HS-5 (cell line): ENCODE measurements at regions not wholly inside any gene's neighbourhood (a gene's known extent, or its start where the extent isn't known, plus 50 kb on each side); places are given as distances from the start of the nearest gene placed in this dataset.
A peak's percentile ranks its signal among the peaks of the same experiment; 100 is the strongest.

Experiments
- DNase-seq: peaks from one replicate; pipeline ENCODE4 v3.0.0-alpha.2; 2012; ENCODE audit warnings: low read depth

- no peak for DNase-seq
Measured at GRCh38 chr4:60173103-60173502, 1027.0 kb upstream of the ADGRL3 start.

GRCh38 chr4:60173718-60174117 lies 1026.4 kb upstream of the ADGRL3 start:
- no peak for DNase-seq

DNA sequence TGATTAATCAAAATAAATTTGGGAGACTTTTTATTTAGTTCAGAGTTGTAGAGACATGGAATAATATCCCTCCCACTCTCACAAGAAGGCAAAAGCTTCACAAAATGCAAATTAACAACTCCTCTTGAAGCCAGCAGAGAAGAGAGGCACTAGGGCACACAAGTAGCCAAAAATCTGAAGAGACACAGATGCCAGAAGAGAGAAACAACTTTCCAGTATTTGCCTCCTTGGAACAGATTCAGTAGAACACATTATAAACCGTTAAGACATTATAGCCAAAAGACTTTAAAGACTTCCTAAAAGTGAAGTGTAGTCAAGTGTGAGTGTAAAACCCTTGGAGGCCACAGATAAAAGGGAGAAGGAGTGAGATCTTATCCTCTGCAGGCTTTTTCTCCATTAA lies 1024.9 kb upstream of the ADGRL3 start:
- DNase-seq: no peak

DNA sequence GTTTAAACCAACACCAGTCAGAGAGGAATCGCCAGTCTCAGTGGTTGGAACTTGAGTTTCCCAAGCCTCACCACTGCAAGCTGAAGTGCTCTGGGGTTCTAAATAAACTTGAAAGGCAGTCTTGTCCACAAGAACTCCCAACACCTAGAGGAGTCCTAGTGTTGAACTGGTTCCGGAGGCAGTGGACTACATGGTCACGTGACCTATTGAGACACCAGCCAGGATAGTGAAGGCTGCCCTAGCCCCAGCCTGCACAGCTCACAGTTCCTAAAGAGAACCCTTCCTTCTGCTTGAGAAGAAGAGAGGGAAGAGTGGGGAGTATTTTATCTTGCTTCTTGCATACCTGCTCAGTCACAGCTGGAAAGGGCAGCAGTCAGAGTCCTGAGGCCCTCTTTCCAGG lies 1012.7 kb upstream of the ADGRL3 start:
- no peak for DNase-seq

DNA sequence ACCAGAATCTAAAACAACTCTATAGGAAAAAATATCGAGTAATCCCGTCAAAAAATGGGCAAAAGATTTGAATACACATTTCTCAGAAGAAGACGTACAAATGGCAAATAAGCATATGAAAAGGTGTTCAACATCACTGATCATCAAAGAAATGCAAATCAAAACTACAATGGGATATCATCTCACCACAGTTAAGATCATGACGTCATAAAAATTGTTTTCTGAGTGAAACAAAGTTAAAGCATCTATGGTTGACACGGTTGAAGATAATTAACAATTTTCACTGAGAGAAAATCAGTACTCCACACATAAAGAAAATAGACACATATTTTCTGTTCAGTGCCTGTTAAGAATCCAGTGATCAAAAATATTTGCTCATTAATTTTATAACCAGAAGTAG lies 1010.8 kb upstream of the ADGRL3 start:
- DNase-seq: no peak

DNA sequence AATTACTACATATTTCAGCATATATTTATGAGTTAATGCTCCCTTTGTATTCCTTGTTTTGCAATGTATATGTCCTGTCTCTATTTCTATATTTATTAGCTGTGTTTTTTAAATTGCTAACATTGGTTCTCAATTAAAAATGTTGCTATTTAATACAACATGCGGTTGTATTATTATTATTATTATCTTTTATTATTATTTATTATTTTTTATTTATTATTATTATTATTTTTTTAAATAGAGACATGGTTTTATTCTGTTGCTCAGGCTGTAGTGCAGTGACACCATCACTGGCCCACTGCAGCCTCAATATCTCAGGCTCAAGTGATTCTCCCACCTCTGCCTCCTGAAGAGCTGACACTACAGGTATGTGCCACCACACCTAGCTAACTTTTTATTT lies 1005.9 kb upstream of the ADGRL3 start:
- no peak for DNase-seq

GRCh38 chr4:60195256-60195655 lies 1004.9 kb upstream of the ADGRL3 start:
- DNase-seq: no peak

DNA sequence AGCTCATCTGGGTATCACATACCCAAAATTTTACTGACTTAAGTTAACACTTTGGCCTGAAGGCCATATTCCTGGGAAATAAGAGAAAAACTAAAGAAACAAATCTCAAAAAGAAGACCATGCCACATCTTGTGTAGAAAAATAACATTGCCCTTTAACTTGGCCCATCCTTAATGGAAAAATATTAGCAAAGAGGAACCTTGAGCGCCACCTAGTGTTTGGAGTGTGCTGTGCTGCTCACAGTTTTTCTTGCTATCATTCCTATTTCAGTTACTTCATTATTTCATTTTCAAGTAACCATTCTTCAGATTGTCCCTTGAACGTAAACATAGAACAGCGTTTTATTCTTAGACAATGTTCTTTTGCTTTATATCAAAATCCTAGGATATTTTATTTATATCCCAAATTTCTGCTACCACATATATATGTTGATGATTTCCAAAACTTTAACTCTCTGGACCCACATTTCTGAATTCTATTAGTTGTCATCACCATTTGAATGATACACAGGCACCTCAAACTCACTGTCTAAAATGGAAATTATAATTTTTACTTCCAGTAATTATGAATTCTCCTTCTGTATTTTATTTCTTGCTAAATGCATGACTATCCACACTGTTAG lies 999.0 kb upstream of the ADGRL3 start:
- peak; percentile 29 for DNase-seq

DNA sequence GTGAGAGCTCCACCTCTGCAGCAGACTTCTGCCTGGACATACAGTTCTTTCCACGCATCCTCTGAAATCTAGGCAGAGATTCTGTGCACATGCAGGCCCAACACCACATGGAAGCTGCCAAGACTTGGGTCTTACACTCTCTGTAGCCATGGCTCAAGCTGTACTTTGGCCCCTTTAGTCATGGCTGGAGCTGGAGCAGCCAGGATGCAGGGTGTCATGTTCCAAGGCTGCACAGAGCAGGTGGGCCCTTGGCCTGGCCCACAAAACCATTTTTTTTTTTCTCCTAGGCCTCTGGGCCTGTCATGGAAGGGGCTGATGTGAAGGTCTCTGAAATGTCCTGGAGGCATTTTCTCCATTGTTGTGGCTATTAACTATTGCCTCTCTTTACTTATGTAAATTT lies 990.5 kb upstream of the ADGRL3 start:
- DNase-seq: no peak

- no peak for DNase-seq
Measured at GRCh38 chr4:60215906-60216305, 984.2 kb upstream of the ADGRL3 start.

GRCh38 chr4:60216752-60217151 lies 983.4 kb upstream of the ADGRL3 start:
- DNase-seq: peak; percentile 80

DNA sequence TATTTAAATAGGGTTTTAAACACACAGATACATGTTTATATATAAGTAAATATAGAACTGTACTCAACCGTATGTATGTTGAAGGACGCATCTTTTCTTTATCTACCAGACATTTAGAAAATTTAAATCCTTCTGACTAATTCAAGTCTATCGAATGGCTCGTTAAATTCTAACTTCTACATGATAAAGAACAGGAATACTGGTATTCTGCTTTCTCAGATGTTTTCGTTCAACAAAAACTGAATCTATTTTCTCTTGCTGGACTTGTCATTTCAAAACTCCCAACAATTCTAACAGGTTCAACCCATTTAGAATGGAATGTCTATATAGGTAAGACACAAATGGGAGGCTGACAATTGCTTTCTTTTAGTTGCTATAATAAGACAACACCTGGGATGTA lies 978.3 kb upstream of the ADGRL3 start:
- no peak for DNase-seq

DNA sequence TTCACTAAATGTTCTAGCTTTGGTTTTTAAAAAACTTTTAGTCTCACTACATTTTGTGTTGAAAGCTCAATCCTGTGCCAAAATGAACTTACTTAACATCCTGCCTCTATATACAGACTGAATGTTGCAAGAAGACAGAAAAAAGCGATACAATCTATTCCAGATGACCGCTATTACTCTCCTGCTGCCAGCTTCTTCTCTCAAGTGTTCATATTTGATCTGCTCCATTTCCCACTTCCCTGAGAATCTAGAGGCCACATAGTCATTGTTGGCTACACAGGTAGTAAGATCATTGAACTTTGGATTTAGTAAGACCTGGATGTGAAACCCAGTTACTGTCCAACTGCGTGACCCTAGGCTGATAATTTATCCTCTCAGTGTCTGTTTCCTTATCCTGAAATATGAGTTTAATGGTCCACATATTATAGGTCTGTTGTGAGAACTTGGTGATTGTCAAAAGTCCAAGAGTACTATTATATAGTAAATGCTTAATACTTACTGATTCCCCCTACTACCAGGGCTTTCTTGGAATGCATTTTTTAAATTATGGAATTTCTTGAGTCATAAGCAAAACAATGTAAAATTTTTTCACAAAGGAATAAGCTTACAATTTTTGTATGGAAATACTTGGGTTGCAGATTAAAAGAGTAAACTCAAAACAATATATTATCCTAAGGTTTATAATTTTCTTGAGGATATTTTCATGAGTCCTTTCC lies 976.8 kb upstream of the ADGRL3 start:
- DNase-seq: peak; percentile 13

GRCh38 chr4:60241866-60242265 lies 958.3 kb upstream of the ADGRL3 start:
- DNase-seq: no peak

GRCh38 chr4:60249784-60250183 lies 950.3 kb upstream of the ADGRL3 start:
- no peak for DNase-seq

- no peak for DNase-seq
Measured at GRCh38 chr4:60250657-60251056, 949.5 kb upstream of the ADGRL3 start.

GRCh38 chr4:60259781-60260180 lies 940.3 kb upstream of the ADGRL3 start:
- no peak for DNase-seq

- DNase-seq: no peak
Measured at GRCh38 chr4:60266505-60266904, 933.6 kb upstream of the ADGRL3 start.

- peak; percentile 14 for DNase-seq
Measured at GRCh38 chr4:60296386-60296785, 903.7 kb upstream of the ADGRL3 start.

- no peak for DNase-seq
Measured at GRCh38 chr4:60313611-60314178, 886.4 kb upstream of the ADGRL3 start.

- no peak for DNase-seq
Measured at GRCh38 chr4:60314416-60314815, 885.7 kb upstream of the ADGRL3 start.

DNA sequence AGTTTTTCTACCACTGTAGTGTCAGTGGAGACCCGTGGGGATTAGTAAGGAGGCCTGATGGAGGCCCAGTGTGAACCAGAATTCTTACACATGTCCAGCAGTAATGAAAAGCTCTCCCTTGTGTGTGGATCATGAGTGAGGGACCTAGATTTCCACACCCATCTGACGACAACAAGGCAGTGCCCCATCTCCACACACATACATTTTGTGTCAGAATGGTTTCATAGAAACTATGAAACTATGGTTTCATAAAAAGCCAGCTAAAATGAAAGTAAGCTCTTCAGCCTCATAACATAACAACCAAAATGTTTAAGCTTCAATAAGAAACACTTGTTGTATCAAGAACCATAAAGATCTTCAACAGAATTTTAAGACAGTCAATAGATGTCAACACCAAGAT lies 884.5 kb upstream of the ADGRL3 start:
- DNase-seq: no peak

- DNase-seq: no peak
Measured at GRCh38 chr4:60326735-60327134, 873.4 kb upstream of the ADGRL3 start.

DNA sequence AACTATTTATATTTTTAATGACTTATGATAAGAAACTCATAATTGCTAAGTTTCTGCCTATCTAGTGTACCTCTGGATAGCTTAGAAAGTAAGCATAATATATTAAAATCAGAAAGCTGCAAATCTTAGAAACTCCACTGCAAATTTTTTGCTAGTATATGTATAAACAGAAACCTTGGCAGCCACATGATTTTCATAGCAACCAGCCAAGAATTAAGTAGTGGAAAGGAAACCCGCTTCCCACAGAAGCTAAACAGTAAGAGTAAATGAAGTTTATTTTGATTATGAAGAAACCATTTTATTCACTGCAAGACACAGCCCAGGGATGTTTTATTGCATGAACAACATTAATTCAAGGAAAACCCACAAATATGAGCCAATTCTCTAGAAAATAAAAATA lies 872.5 kb upstream of the ADGRL3 start:
- no peak for DNase-seq
